SKM-1 (cell line): ENCODE measurements at regions not wholly inside any gene's neighbourhood (a gene's known extent, or its start where the extent isn't known, plus 50 kb on each side); places are given as distances from the start of the nearest gene placed in this dataset.

Source experiments
- DNase-seq: peaks from one replicate; lab custom pipeline; 2025; ENCODE audit not compliant: unreplicated experiment; lab: John Stamatoyannopoulos, UW

- no peak for DNase-seq
Observed at GRCh38 chr17:69880591-69881112, 194.4 kb upstream of the KCNJ16 start.

DNA sequence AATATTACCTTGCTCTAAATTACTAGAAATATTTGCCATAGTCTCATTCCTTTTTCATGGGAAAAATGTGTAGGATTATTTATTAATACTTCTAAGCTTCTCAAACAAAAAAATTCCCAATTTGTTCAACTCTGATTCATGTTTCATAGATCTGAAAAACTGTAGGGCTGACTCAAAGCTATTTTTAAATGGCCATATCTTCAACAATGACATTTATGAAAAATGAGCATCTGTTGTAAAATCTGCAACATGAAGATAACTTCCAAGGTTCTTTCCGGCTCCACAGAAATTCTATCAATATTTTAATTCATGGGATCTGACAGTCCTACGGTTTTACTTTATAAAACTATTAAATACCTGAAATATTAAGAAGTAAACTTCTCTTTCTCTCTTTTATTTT, 192.7 kb upstream of the KCNJ16 start:
- DNase-seq: no peak

DNA sequence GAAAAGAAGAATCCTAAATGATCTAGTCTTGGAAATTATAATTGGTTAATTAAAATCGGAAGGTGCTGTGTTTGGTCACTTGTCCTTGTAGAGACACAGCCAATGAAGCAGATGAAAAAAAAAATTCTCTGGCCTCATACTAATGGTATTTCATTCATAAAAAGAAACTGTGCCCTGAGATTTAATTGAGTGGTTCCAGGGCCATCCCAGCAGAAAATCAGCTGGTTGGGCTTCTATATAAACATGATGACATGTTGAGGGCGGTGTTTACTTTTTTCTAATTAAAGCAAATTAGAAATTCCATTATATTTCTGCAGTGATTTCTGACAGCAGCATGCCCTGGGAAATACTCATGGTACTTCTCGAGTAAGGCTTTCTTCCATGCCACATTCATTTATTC, 191.9 kb upstream of the KCNJ16 start:
- DNase-seq: no peak

- no peak for DNase-seq
Observed at GRCh38 chr17:69884356-69884755, 190.7 kb upstream of the KCNJ16 start.

GRCh38 chr17:69884846-69885245, 190.2 kb upstream of the KCNJ16 start:
- DNase-seq: no peak

DNA sequence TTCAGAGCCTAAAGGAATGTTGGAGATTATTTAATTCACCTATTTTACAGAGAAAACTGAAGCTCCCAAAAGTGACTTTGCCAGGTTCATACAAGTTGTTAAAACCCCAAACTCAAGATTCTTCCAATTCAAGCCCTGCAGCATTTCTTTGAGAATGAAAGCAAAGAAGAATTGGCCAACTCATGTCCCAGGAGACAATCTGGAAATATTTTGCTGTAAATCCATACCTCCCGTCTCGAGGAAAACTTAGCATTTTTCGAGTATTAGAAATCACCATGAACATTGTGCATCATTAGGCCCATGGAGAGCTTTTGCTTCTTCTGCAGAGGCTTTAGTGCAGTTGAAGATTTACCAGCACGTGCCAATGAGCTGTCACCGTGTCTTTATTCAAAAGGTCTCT, 176.4 kb upstream of the KCNJ16 start:
- no peak for DNase-seq

- DNase-seq: no peak
Observed at GRCh38 chr17:69900101-69900500, 174.9 kb upstream of the KCNJ16 start.

DNA sequence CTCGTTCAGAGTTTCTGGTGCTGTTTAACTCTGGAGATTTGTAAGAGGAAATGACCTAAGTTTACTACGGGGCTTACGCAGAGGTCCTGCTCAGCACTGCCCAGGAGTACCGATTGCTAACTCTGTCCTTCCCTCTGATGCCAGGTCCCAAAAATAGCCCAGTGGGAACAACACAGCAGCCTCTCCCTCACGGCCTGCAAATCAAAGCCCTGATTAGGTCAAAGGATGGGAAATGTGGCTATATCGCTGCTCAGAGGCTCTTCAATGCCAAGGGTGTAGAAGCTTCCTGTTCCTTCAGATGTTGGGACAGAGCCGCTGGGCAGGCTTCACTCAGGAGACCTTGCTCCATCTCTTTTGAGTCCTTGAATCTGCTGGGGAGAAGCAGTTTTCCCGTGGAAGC, 174.2 kb upstream of the KCNJ16 start:
- no peak for DNase-seq

DNA sequence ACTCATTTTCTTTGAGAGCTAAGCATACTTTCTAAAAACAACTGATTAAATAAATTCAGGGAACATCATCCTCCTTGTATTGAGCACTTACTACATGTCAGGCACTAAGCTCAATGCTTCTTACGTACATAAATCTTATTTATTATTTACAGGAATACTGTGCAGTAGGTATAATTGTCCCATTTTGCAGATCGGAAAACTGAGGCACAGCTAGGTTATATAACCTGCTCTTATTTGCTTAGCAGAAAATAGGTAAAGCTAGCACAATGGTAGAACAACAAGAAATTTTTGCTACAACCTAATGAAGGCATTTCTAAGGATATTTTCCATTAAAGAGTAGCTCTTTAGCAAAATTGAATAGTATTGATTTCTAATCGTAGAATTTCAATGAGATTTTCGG, 168.7 kb upstream of the KCNJ16 start:
- DNase-seq: no peak

- no peak for DNase-seq
Observed at GRCh38 chr17:69907132-69907847, 167.7 kb upstream of the KCNJ16 start.

DNA sequence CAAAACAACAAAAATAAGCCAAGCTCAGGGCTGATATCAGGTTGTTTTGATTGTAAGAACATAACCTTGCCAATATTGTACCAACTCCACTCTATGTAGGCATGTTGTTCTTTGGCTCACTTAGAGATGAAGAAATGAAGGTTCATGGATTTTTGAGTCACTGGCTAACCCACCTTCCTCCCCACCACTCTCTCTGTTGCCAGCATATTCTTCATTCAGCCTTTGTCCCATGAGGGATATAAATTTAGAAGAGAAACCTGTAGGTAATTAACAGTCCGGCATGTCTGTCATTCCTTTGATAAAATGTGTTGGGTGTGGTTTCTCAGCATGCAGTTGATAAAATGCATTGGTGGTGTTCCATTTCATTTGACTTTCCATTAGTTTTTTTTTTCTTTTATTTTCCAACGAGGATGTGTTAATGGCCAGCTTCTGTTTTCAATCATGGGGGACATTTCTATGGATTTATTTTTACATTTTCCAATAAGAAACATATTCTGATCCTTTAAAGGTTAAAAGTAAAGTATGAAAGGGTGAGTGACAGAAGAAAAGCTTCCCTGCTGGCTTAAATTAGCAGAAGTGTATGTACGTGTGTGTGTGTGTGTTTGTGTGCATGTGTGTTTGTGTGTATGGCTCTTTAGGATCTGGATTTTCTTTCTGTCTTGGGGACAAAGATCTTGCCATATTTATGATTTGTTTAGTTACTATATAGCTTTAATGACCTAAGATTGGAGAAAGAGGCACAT, 166.2 kb upstream of the KCNJ16 start:
- DNase-seq: no peak

DNA sequence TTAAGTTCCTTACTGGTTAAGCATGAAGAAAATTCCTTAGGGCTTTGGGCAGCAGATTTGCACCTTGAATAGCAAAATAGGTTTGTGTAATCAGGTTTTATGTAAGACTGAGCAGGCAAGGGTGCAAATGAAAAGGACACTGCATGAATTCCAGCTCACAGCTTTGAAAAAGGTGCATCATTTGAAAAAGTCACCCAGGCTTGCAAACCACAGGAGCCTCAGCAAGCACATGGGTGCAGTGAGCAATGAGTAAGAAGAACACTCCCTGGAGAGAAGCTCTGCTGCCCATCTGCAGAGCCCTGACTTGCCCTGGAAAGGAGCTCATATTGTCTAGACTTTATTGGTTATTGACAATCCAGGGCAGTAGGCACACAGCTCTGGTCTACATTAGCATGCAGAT, 165.6 kb upstream of the KCNJ16 start:
- DNase-seq: no peak

DNA sequence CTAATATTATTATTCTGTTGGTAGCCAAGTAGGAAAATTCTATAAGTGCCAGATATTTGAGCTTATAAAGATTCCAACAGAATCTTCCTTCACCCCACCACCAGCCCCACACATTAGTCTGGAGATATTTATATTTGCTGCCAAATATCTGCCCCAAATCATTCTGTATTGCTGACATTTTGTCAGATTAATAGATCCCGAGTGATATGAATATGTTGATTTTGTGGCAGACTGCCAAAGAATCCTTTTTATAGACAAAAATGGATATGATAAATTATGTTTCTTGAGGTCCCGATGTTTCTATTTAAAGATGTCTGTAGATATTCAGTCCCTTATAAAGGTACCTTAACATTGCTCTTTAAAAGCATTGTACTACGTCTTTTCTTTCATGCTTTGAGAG, 162.2 kb upstream of the KCNJ16 start:
- no peak for DNase-seq

DNA sequence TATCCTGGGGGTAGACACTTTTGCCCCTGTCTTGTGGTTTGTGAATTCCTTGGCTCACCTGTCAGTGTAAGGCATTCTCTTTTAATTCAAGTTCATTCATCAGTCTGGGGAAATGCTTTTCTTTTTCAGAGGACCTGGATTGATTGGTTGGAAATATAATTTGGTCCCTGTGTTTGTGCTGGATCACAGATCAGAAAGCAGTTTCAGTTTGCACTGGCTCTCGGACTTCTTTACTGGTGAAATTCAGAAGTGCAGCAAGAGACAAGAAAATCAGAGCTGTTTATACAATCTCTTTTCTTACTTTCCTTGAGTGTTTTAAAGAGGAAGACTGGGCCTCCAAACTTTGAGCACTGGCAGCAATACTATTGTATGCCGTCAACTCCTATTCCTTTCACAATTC, 161.8 kb upstream of the KCNJ16 start:
- no peak for DNase-seq

GRCh38 chr17:69913616-69914015, 161.4 kb upstream of the KCNJ16 start:
- no peak for DNase-seq

DNA sequence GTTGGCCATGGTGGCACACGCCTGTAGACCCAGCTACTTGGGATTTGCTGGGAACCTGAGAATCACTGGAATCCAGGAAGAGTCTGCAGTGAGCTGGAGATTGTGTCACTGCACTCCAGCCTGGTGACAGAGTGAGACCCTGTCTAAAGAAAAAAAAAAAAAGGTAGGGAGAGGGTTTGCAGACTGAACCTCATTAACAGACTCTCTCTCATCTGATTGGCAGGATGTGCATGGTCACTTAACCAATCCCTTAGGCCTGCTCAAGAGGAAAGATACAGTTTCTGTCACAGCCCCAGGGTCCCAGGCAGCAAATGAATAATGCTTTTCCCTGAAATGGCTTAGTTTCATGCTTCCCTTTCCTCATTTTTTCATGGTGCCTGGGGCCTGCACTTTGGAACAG, 160.5 kb upstream of the KCNJ16 start:
- no peak for DNase-seq

DNA sequence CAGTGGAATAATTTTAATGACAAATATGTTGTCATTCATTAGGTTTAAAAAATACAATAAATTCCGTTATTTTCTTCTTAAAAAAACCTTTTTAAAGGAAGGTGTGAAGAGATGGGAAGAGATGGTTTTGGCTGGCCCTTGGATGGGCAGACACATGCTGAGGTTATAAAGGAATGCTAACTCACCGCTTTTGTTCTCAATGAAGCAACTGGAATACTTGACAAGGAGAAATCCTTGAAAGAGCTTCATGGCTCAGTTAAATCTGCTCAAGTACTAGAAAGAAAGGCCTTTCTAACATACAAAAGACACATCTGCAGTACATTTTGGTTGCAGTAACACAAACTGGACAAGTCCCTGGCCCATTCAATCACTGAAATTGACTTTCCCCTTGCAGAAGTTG, 158.3 kb upstream of the KCNJ16 start:
- DNase-seq: no peak

DNA sequence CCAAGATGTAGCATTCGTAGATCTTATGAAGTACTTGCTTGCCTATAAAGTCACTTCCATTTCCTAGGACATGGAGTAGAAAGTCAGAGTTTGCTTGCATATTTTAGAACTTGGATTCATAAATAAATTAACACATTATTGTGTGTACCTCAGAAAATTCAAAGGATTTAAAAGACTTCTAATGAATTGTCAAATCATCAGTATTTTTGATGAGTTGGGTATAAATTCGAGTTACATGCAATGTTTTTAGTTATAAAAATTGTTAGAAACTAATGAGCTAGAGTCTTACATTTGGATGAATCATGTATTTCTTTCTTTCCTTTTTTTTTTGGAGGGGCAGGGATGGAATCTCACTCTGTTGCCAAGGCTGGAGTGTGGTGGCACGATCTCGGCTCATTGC, 156.9 kb upstream of the KCNJ16 start:
- no peak for DNase-seq

- DNase-seq: no peak
Observed at GRCh38 chr17:69919789-69920188, 155.2 kb upstream of the KCNJ16 start.

GRCh38 chr17:69921046-69921445, 154.0 kb upstream of the KCNJ16 start:
- no peak for DNase-seq

DNA sequence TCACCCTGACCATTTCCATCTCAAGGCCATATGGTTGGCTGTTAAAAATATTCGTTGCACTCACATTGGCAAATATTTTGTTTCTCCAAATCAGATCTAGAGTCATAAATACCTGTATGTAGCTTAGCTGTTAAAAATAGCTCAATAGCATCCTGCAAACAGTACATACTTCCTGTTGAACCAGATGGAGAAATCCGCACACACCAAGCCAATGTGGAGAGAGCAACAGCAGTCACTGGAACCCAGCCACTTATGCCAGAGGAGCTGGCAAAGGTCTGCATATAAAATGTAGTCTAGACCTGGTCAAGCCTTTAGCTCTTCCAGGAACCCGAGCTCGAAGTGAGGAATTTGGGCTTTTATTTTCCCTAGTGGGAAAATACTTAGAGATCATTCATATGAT, 146.4 kb upstream of the KCNJ16 start:
- no peak for DNase-seq

GRCh38 chr17:69936996-69937395, 138.0 kb upstream of the KCNJ16 start:
- no peak for DNase-seq

DNA sequence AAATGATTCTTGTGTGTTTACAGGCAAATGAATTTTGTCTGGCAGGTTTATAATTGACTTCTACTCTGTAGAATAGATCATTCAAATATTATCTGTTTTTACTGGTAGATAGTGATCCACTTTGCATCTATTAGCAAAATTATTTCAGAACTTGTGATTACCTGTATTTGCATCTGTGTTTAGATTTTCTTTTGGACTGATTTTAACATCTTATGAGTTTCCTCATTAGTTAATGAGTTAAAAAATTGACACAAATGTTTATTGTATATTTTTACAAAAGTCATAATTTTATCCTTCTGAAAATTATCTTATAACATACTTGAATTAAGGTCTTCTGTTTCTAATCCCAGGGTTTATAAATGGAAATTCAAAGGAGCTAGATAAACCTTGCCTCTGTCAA, 132.0 kb upstream of the KCNJ16 start:
- no peak for DNase-seq
